GM19467 (cell line): ENCODE measurements at regions not wholly inside any gene's neighbourhood (a gene's known extent, or its start where the extent isn't known, plus 50 kb on each side); places are given as distances from the start of the nearest gene placed in this dataset.

ENCODE experiments used
- ATAC-seq: cut with Tn5 transposase; IDR thresholded peaks from one replicate; pipeline ENCODE4 v1.9.1; 2021; ENCODE audit warnings: mild to moderate bottlenecking, moderate library complexity; ENCODE audit not compliant: unreplicated experiment

- ATAC-seq = no peak
These were observed 433.2 kb downstream of the HINT1 start for GRCh38 chr5:130731839-130732238.

GRCh38 chr5:130729541-130729940 is 435.5 kb downstream of the HINT1 start:
- ATAC-seq = no peak

- ATAC-seq = no peak
These were observed 437.2 kb downstream of the HINT1 start for GRCh38 chr5:130727830-130728229.

GRCh38 chr5:130724658-130725057 is 440.4 kb downstream of the HINT1 start:
- ATAC-seq = no peak

GRCh38 chr5:130720355-130720754 is 444.7 kb downstream of the HINT1 start:
- ATAC-seq = no peak

- ATAC-seq = no peak
These were observed 449.5 kb downstream of the HINT1 start for GRCh38 chr5:130715541-130715940.

GRCh38 chr5:130714200-130714599 is 450.9 kb downstream of the HINT1 start:
- no peak for ATAC-seq

- ATAC-seq = no peak
These were observed 452.7 kb downstream of the HINT1 start for GRCh38 chr5:130712324-130712723.

- ATAC-seq = no peak
These were observed 454.5 kb downstream of the HINT1 start for GRCh38 chr5:130710596-130710995.

GRCh38 chr5:130708754-130709153 is 456.3 kb downstream of the HINT1 start:
- no peak for ATAC-seq

- no peak for ATAC-seq
These were observed 458.4 kb downstream of the HINT1 start for GRCh38 chr5:130706696-130707095.

GRCh38 chr5:130705368-130705767 is 459.7 kb downstream of the HINT1 start:
- no peak for ATAC-seq

- ATAC-seq = no peak
These were observed 471.5 kb downstream of the HINT1 start for GRCh38 chr5:130693509-130693908.

GRCh38 chr5:130692770-130693169 is 472.3 kb downstream of the HINT1 start:
- no peak for ATAC-seq

- no peak for ATAC-seq
These were observed 475.2 kb downstream of the HINT1 start for GRCh38 chr5:130689831-130690230.

GRCh38 chr5:130687085-130687733 is 477.8 kb downstream of the HINT1 start:
- no peak for ATAC-seq

GRCh38 chr5:130678637-130679036 is 486.4 kb downstream of the HINT1 start:
- no peak for ATAC-seq

GRCh38 chr5:130666462-130666861 is 498.6 kb downstream of the HINT1 start:
- ATAC-seq = no peak

- ATAC-seq = no peak
These were observed 512.9 kb downstream of the HINT1 start for GRCh38 chr5:130652176-130652575.

GRCh38 chr5:130651440-130651839 is 513.6 kb downstream of the HINT1 start:
- ATAC-seq = no peak

GRCh38 chr5:130643321-130643720 is 521.7 kb downstream of the HINT1 start:
- no peak for ATAC-seq

- ATAC-seq = no peak
These were observed 522.6 kb downstream of the HINT1 start for GRCh38 chr5:130642461-130642860.

- ATAC-seq = no peak
These were observed 537.9 kb downstream of the HINT1 start for GRCh38 chr5:130627145-130627544.
